Smooth muscle cell (in vitro differentiated cells): ENCODE measurements at regions not wholly inside any gene's neighbourhood (a gene's known extent, or its start where the extent isn't known, plus 50 kb on each side); places are given as distances from the start of the nearest gene placed in this dataset.

ENCODE experiments used
- DNase-seq: peaks from one replicate; lab custom pipeline; 2025; ENCODE audit not compliant: unreplicated experiment; lab: John Stamatoyannopoulos, UW
- H2AFZ ChIP-seq: fragments of 200-600 bp; sonication (generic); 2 replicates; pipeline ENCODE4 v1.6.0; 2016; ENCODE audit warnings: antibody characterized with exemption, low read depth, mild to moderate bottlenecking
- H3F3A ChIP-seq: fragments of 200-600 bp; sonication (generic); 2 replicates; pipeline ENCODE4 v1.6.0; 2017; ENCODE audit warnings: antibody characterized with exemption, low read depth
- H3K27ac ChIP-seq: fragments of 200-600 bp; sonication (generic); 2 replicates; pipeline ENCODE4 v1.5.1; 2016; ENCODE audit warnings: low read depth, mild to moderate bottlenecking
- H3K27me3 ChIP-seq: fragments of 200-600 bp; sonication (generic); 2 replicates; pipeline ENCODE4 v1.6.1; 2016; ENCODE audit warnings: low read depth, mild to moderate bottlenecking
- H3K36me3 ChIP-seq: fragments of 200-600 bp; sonication (generic); 2 replicates; pipeline ENCODE4 v1.5.1; 2016; ENCODE audit warnings: low read depth
- H3K4me1 ChIP-seq: fragments of 200-600 bp; sonication (generic); 2 replicates; pipeline ENCODE4 v1.5.1; 2016; ENCODE audit warnings: low read depth
- H3K4me2 ChIP-seq: fragments of 200-600 bp; sonication (generic); 2 replicates; pipeline ENCODE4 v1.6.0; 2016; ENCODE audit warnings: mild to moderate bottlenecking
- H3K4me3 ChIP-seq: fragments of 200-600 bp; sonication (generic); 2 replicates; pipeline ENCODE4 v1.5.1; 2016; ENCODE audit warnings: mild to moderate bottlenecking
- H3K79me2 ChIP-seq: fragments of 200-600 bp; sonication (generic); 2 replicates; pipeline ENCODE4 v1.6.0; 2016; ENCODE audit warnings: low read depth, mild to moderate bottlenecking
- H3K9ac ChIP-seq: fragments of 200-600 bp; sonication (generic); 2 replicates; pipeline ENCODE4 v1.6.0; 2016; ENCODE audit warnings: low read depth
- H3K9me3 ChIP-seq: fragments of 200-600 bp; sonication (generic); replicated peaks from 2 replicates; pipeline ENCODE4 v1.5.1; 2016; ENCODE audit warnings: low read depth
- H4K20me1 ChIP-seq: fragments of 200-600 bp; sonication (generic); 2 replicates; pipeline ENCODE4 v1.6.0; 2016; ENCODE audit warnings: low read depth
- CTCF ChIP-seq: fragments of 200-600 bp; sonication (generic); IDR thresholded peaks from 2 replicates; pipeline ENCODE4 v1.5.1; 2017; ENCODE audit warnings: borderline replicate concordance, mild to moderate bottlenecking, antibody characterized with exemption; ENCODE audit not compliant: insufficient read depth, poor library complexity, severe bottlenecking
- WGBS: methylation state at CpG from one replicate; pipeline ENCODE4 v1.1.7; 2016; ENCODE audit warnings: low lambda C conversion rate; 5-methylcytosine and 5-hydroxymethylcytosine counted together

GRCh38 chr17:79167486-79167885 lies 92.9 kb downstream of the ENGASE start:
- Histone ChIP-seq H3K4me3 (no peak overlapping the region), H3K36me3 (no peaks in the 10 kb centered on the region), H3K27ac (no peak overlapping the region), H3K79me2 (no peaks in the 10 kb centered on the region), H3K9me3 (no peaks in the 10 kb centered on the region), H4K20me1 (no peaks in the 10 kb centered on the region), H3K4me1 (no peaks in the 10 kb centered on the region), H3K9ac (no peak overlapping the region), H3K4me2 (no peak overlapping the region), H3K27me3 (peaks cover 3% of the 10 kb centered on the region), H3F3A (no peaks in the 10 kb centered on the region), H2AFZ (no peak overlapping the region)
- WGBS, result 92% methylated on average over 14 of the region's 14 CpGs
- no peak for TF ChIP-seq CTCF
- DNase-seq, result no peak

- Histone ChIP-seq H3K4me1 (no peaks in the 10 kb centered on the region), H3K9ac (no peak overlapping the region), H3K27me3 (peaks cover 3% of the 10 kb centered on the region), H4K20me1 (no peaks in the 10 kb centered on the region), H3K36me3 (no peaks in the 10 kb centered on the region), H2AFZ (no peak overlapping the region), H3K9me3 (no peaks in the 10 kb centered on the region), H3F3A (no peaks in the 10 kb centered on the region), H3K27ac (no peak overlapping the region), H3K4me2 (no peak overlapping the region), H3K4me3 (no peak overlapping the region), H3K79me2 (no peaks in the 10 kb centered on the region)
- TF ChIP-seq CTCF, result no peak
- WGBS, result 89% methylated on average over 24 of the region's 24 CpGs
- DNase-seq, result no peak
Observed at GRCh38 chr17:79165756-79166473, 91.3 kb downstream of the ENGASE start.

- H3K9me3 ChIP-seq, result no peaks in the 10 kb centered on the region
- H3K4me2 ChIP-seq, result no peak overlapping the region
- no peak overlapping the region for H3K27ac ChIP-seq
- H3K4me1 ChIP-seq, result no peaks in the 10 kb centered on the region
- H4K20me1 ChIP-seq, result no peaks in the 10 kb centered on the region
- no peaks in the 10 kb centered on the region for H3F3A ChIP-seq
- H3K9ac ChIP-seq, result no peak overlapping the region
- peaks cover 3% of the 10 kb centered on the region for H3K27me3 ChIP-seq
- H3K36me3 ChIP-seq, result no peaks in the 10 kb centered on the region
- WGBS, result 81% methylated on average over 18 of the region's 21 CpGs
- no peaks in the 10 kb centered on the region for H3K79me2 ChIP-seq
- DNase-seq, result no peak
- no peak overlapping the region for H2AFZ ChIP-seq
- no peak for TF ChIP-seq CTCF
- H3K4me3 ChIP-seq, result no peak overlapping the region
Observed at GRCh38 chr17:79164913-79165695, 90.5 kb downstream of the ENGASE start.
